Retina (tissue), 1 donor: ENCODE measurements at regions not wholly inside any gene's neighbourhood (a gene's known extent, or its start where the extent isn't known, plus 50 kb on each side); places are given as distances from the start of the nearest gene placed in this dataset.
"Not testable (repeated sequence)": the region's sequence is repeated elsewhere in the genome, so short reads cannot be mapped to it uniquely, and the experiment has no call there.

Experiments used
- DNase-seq: peaks from one replicate; pipeline ENCODE4 v3.0.0-alpha.2; 2016

- no peak for DNase-seq
These were observed 324.7 kb upstream of the GRAMD2B start for GRCh38 chr5:126098330-126099017.

- peak; percentile 17 for DNase-seq
These were observed 324.1 kb upstream of the GRAMD2B start for GRCh38 chr5:126099077-126099476.

- no peak for DNase-seq
These were observed 322.4 kb upstream of the GRAMD2B start for GRCh38 chr5:126100767-126101166.

DNA sequence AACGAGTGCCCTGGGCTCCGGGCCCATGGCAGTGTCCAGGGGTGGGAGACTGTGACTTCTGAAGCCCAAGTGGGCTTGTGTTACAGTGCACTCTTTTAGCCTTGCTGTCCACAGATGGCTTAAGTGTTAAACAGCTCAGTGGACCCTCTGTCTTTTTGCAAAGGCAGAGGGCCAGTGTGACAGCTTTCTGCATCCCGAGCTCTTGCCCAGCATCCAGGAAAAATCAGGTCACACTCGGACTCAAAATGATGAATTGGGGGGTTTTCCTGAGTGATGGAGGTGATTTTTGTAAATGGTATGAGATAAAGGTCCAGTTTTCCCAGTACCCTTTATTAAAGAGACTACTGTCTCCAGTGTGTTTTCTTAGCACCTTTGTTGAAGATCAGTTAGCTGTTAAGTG, 321.3 kb upstream of the GRAMD2B start:
- DNase-seq, result no peak

DNA sequence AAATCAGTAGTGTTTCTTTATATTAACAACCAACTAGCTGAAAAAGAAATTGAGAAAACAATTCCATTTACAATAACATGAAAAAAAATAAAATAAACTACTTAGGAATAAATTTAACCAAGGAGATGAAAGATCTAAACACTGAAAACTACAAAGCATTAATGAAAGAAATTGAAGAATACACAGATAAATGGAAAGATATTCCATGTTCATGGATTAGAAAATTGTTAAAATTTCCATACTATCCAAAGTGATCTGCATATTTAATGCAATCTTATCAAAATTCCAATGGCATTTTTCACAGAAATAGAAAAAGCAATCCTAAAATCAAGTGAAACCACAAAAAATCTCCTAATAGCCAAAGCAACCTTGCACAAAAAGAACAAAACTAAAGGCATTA, 320.2 kb upstream of the GRAMD2B start:
- no peak for DNase-seq

DNA sequence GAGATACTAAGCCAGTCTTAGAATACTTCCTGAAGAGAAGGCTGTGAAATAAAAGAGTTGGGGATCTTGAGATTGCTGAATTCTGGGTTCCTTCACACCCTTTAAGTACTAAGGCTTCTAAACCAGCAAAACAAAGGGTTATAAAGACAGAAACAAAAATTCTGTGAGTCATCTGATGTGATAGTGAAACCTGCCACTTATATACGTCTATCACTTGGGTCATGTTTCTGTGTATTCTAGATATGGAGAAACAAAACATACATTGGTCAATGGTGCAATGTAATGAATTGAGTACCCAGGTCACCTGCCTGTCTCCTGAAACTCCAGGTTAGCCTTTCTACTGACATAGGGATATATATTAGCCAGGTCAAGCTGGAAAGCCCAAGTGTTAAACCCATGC, 319.3 kb upstream of the GRAMD2B start:
- DNase-seq, result no peak

DNA sequence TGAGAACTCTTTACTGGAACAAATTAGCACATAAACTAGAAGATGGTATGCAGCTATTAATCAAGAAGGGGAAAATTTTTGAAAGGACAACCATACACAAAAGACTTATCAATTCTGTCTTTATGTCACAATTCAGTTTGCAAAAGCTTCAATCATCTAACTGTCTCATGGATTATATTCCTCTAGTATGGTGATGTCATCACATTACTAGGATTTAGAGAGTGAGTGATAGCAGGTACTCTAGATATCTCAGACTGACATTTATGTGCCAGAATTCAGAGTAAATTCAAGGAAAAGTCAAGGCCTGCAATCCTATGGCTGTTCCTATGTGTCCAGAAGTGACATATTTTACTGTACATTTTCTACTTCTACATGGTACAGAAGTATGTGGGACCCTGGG, 318.9 kb upstream of the GRAMD2B start:
- DNase-seq, result no peak

GRCh38 chr5:126104951-126105350, 318.3 kb upstream of the GRAMD2B start:
- DNase-seq, result no peak

GRCh38 chr5:126106029-126106428, 317.2 kb upstream of the GRAMD2B start:
- no peak for DNase-seq

GRCh38 chr5:126107381-126107780, 315.8 kb upstream of the GRAMD2B start:
- no peak for DNase-seq

- no peak for DNase-seq
These were observed 314.7 kb upstream of the GRAMD2B start for GRCh38 chr5:126108470-126108869.

DNA sequence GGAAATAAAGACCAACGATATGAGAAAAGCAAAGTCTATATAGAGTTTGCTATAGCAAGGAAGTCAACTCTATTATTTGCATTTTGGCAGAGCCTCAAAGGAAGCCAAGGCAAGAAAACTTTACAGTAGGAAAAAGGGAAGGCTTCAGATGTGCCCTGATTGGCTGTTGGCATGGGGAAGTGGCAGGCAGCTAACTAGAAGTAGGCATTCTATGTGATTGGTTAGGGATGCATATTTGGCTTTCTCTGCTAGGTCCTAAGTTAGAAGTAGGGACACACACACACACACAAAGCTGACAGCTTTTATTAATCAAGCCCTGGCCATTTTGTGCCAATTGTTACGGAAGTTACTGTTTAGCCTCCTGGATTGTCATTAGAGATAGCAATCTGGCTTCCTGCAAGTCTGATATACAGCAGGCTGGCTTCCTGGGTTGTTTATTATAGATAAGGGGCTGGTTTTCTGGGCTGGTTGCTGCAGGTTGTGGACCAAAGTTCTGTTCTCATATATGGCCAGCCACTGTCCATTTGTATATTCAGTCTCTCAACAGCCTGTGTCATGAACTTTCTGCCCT, 308.1 kb upstream of the GRAMD2B start:
- no peak for DNase-seq

DNA sequence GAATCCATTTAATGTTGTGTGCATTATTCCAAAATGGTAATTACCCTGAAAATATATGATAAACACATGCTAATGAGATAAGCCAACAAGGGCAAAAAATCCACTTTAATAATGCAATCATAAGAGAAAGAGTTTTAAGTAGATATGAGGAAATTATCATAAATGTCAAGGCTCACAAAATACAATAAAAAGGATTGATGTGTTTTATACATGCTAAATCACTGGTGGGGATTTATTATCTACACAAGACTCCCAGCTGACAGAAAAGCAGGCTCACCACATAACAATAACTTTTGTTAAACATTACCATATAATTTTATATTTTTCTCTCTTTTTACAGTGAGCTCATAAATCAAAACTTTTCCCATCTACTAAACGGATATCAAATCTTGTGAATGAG, 306.2 kb upstream of the GRAMD2B start:
- DNase-seq, result no peak

- DNase-seq, result no peak
These were observed 303.2 kb upstream of the GRAMD2B start for GRCh38 chr5:126119887-126120442.

- no peak for DNase-seq
These were observed 302.3 kb upstream of the GRAMD2B start for GRCh38 chr5:126120939-126121338.

DNA sequence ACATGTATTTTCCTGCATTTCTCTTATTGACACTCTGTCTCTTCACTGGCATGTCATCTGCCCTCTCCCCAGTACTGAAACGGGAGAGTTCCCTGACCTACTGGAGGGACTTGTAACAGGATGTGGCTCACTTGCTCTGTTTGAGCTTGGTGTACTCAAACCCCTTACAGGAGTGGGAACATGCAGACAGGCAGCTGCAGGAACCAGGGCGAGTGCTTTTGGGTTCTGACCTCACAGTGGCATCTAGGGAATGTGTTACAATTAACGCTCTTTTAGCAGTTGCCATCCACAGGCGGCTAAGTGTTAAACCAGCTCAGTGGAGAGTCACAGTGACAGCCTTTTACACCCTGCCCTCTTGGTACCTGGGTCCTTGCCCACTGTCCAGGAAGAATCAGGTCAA, 300.3 kb upstream of the GRAMD2B start:
- DNase-seq, result peak; percentile 21

DNA sequence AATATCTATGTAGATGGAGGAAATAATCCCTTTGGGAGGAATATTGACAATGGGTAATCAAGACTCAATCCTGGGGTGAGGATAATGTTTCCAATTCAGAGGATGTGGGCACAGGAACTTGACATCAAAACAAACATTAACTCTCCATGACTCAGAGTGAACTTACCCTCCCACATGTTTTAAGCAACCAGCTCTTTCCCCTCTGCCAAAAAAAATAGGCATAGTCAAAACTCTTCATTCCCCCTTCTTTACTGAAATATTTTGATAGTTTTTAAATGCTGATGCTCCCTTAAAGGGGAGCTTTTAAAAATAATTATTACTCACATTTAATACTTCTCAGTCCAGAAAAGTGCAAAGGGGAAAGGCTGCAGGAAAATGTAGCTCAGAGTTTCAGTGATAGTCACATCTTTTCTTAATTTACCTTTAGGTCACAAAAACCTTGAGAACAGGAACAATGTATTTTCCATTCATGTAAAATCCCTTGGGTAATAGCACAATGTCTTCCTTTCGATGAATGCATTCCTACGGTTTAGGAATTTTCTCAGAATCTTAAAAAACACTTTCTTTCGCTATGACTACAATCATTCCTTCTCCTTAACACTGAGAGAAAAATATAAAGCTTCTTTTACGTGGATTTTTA, 298.4 kb upstream of the GRAMD2B start:
- DNase-seq, result no peak

DNA sequence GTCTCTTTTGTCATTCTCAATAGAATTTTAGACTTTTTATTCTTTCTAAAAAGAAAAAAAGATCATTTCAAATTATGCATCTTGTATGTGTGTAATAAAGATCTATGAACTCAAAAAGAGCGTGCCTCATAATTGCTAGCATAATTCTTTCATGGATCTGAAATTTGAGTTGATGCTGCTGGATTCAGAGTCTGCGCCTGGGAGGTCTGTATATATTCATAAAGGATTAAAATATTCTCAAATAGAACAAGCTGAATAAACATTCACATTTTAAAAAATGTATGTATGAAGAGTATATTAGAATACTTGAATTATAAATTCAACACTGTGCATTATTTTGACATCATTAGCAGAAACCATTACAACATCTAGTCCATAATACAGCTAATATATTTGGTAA, 297.8 kb upstream of the GRAMD2B start:
- DNase-seq, result no peak

GRCh38 chr5:126126574-126126973, 296.6 kb upstream of the GRAMD2B start:
- DNase-seq, result no peak

DNA sequence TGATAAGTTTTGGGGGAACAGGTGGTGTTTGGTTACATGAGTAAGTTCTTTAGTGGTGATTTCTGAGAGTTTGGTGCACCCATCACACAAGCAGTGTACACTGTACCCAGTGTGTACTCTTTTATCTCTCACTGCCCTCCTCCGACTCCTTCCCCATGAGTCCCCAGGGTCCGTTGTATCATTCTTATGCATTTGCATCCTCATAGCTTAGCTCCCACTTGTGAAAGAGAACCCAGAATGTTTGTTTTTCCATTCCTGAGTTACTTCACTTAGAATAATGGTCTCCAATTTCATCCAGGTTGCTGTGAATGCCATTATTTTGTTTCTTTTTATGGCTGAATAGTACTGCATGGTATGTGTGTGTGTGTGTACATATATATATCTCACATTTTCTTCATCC, 295.8 kb upstream of the GRAMD2B start:
- DNase-seq, result not testable (repeated sequence)

DNA sequence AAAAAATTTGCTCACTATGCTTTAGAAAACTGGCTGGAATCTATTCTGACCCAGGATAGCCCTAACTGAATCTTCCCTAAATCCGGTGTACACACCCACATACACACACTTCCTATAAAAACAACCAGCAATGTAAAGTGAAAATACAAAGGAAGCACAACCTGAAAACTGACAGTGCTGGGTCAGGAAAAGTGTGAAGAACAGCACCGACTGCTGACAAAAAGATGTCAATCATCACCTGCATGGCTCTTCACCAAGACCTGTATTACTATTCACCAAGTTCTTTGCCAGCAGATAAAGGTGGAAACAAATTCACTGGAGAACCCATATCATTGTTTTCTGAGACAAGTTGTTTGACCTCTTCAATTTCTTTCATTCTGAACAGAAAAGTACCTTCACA, 293.8 kb upstream of the GRAMD2B start:
- DNase-seq, result no peak

DNA sequence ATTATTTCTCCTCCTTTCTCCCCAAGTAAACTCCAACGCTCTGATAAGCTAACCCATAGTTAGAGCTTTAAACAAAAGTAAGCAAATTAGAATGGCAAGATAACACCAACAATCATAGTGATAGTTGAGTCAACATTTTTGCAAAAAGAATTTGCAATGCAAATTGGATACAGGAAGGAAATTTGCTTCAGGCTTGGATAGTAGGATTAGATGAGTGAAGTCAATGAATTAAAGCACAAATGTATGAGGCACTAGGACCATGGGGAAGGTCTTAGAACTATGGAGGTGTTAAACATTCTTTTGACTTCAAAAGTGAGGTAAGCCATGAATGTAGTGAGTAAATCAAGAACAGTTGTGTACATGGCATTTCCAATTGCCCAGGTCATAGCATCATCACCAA, 289.8 kb upstream of the GRAMD2B start:
- no peak for DNase-seq

DNA sequence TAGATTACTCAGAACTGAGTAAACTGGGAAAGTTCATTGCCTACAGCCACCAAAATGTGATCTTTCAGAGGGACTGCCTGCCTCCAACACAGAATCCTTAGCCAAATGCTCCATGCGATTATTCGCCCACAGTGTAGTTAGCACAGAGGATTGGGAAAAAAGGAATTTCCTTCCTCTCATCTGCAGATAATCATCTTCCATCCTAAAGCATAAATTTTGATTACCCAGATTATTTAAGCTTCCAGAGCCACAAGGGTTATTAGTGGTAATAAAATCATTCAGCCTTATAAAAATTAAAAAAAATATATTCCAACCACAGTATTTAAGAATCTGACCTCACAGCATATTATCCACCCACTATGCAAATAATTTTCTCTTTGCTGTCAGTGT, 285.3 kb upstream of the GRAMD2B start:
- no peak for DNase-seq

DNA sequence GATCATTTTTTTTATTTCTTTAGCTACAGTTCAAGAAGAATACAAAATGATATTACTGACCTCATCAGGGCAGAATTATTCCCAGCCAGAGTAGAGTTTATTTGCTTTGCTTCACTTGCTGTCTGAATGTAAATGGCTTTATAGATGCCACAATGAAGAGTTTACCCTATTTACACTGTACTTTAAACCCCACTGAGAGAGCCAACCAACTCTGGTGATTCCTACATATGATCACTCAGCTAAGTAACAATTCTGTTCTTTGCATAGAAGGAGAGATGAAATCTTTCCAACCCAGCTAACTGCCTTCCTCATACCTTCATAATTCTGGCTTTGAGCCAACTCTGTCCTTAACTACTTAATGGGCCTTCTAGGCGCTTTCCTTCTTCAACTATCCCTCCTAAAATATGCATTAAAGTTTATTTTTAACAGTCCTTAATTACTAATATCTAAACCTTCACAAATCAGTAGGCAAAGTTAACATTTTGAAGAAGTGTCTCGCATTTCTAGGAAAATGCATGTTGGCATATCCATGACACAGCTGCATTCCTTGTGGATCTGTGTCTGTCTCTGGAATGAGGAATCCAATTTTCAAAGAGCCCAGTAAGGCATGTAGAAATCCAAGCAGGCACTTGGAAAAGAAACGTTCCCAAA, 284.8 kb upstream of the GRAMD2B start:
- peak; percentile 38 for DNase-seq
